ENCODE measurements at regions not wholly inside any gene's neighbourhood (a gene's known extent, or its start where the extent isn't known, plus 50 kb on each side); places are given as distances from the start of the nearest gene placed in this dataset.
A peak's percentile ranks its signal among the peaks of the same experiment; 100 is the strongest.

- TF ChIP-seq PBX3 (IDR thresholded peaks at IDR 0.05; ENCODE audit: insufficient replicate concordance, low read depth, low read length) (no peak), RBBP5 (conservative IDR thresholded peaks at IDR 0.05) (no peak), SPI1 (IDR thresholded peaks at IDR 0.05; ENCODE audit: borderline replicate concordance, insufficient read depth, low read depth, low read length) (no peak), SKIL (IDR thresholded peaks at IDR 0.05; ENCODE audit: low read depth, poor library complexity, severe bottlenecking) (no peak), TBL1XR1 (IDR thresholded peaks at IDR 0.05; ENCODE audit: low read depth, low read length) (0 out of 2 replicates have a peak, but pooled peaks have one; percentile 55), PAX5 (IDR thresholded peaks at IDR 0.05; ENCODE audit: borderline replicate concordance, low read depth, low read length) (peak; percentile 87), EZH2 (IDR thresholded peaks at IDR 0.05; ENCODE audit: borderline replicate concordance, control insufficient read depth, low read depth, low read length) (no peak), RELA (IDR thresholded peaks at IDR 0.05; ENCODE audit: borderline replicate concordance, partially characterized antibody) (no peak), BCL3 (IDR thresholded peaks at IDR 0.05; ENCODE audit: borderline replicate concordance, insufficient read depth, low read depth, low read length, poor library complexity, severe bottlenecking) (peak; percentile 21), MTA2 (IDR thresholded peaks at IDR 0.05; ENCODE audit: low read depth) (peak; percentile 84), E2F8 (IDR thresholded peaks at IDR 0.05; ENCODE audit: low read depth, partially characterized antibody) (no peak), POU2F2 (IDR thresholded peaks at IDR 0.05; ENCODE audit: borderline replicate concordance, low read depth, low read length) (peak; percentile 85; the same call in 2 of the 3 replicates), SP1 (IDR thresholded peaks at IDR 0.05; ENCODE audit: low read depth, low read length) (peak; percentile 35), RCOR1 (conservative IDR thresholded peaks at IDR 0.05; ENCODE audit: low read depth, low read length) (no peak), CEBPB (IDR thresholded peaks at IDR 0.05; ENCODE audit: borderline replicate concordance in 1 of 2, low read depth in 2 of 2, low read length in 2 of 2) (no peak), MEF2B (IDR thresholded peaks at IDR 0.05; ENCODE audit: partially characterized antibody, poor library complexity, severe bottlenecking) (peak; percentile 69), EP300 (IDR thresholded peaks at IDR 0.05; ENCODE audit: borderline replicate concordance in 1 of 2, control insufficient read depth in 1 of 2, low read depth in 2 of 2, low read length in 2 of 2) (peak; percentile 73 to 81; a peak in 3 of 4 replicates), MYC (IDR thresholded peaks at IDR 0.05; ENCODE audit: insufficient read depth, insufficient read length, insufficient replicate concordance, low read length, severe bottlenecking) (no peak), NR2F1 (conservative IDR thresholded peaks at IDR 0.05) (peak; percentile 72), ATF2 (IDR thresholded peaks at IDR 0.05; ENCODE audit: low read length) (peak; percentile 47; the same call in 1 of the 2 replicates), PAX8 (IDR thresholded peaks at IDR 0.05) (no peak)
Measured at GRCh38 chr5:124936626-124936933, 190.1 kb upstream of the ZNF608 start (continued).

All from GM12878 (cell line).